HepG2 (cell line): ENCODE measurements at regions not wholly inside any gene's neighbourhood (a gene's known extent, or its start where the extent isn't known, plus 50 kb on each side); places are given as distances from the start of the nearest gene placed in this dataset.

Experiments used
- ATAC-seq: fragments of 200-7000 bp; cut with Tn5 transposase; 3 replicates; pipeline ENCODE4 v1.9.1; 2020; ENCODE audit warnings: mild to moderate bottlenecking, moderate library complexity
- BruUV-seq: library from RNA; stranded (reverse); fragments of 400-500 nt; replicated peaks from 2 replicates; lab custom pipeline; 2021; lab: Mats Ljungman, UMichigan
- CTCF ChIA-PET: fragments of 300-600 bp; formaldehyde crosslinking; extraction: SDS; loops from one replicate; lab custom pipeline; 2021; ENCODE audit warnings: low total read pairs, inconsistent platforms, low intra/inter-chr PET ratio; lab: Yijun Ruan, JAX
- POLR2A ChIA-PET: fragments of 350-600 bp; sonication (Branson Sonifier 250); formaldehyde crosslinking; loops from one replicate; lab custom pipeline; 2020; ENCODE audit warnings: antibody characterized with exemption, inconsistent platforms; lab: Yijun Ruan, JAX
- DNase-seq: peaks from one replicate; pipeline ENCODE4 v3.0.0-alpha.2; 2015; ENCODE audit warnings: low spot score
- FAIRE-seq: peaks from 3 replicates; lab custom pipeline; 2011; peaks lifted over from hg19 to GRCh38; lab: Jason Lieb, UNC
- H2AFZ ChIP-seq: one replicate; pipeline ENCODE4 v1.6.1; 2011; ENCODE audit warnings: low read length, inconsistent platforms
- H3K27ac ChIP-seq: fragments of 300-600 bp; 3 replicates; pipeline ENCODE4 v1.8.0; 2011; ENCODE audit warnings: mixed run types, mild to moderate bottlenecking, mixed read lengths, low read length, inconsistent platforms; ENCODE audit not compliant: insufficient read depth; ENCODE audit errors: extremely low read length
- H3K27me3 ChIP-seq, 2 experiments: fragments of 200-600 bp in 1 of 2; 2 replicates in 1 of 2; 3 replicates in 1 of 2; pipeline versions ENCODE4 v1.6.0 to v1.8.0; 2011; ENCODE audit warnings: low read length in 2 of 2, mild to moderate bottlenecking in 2 of 2, moderate library complexity in 2 of 2, inconsistent platforms in 1 of 2; ENCODE audit not compliant: insufficient read depth in 2 of 2, control insufficient read depth in 1 of 2
- H3K36me3 ChIP-seq, 2 experiments: fragments of 200-600 bp in 1 of 2; replicated peaks in 1 of 2; 2 replicates in 1 of 2; 3 replicates in 1 of 2; pipeline versions ENCODE4 v1.5.1 to v1.8.0; 2011; ENCODE audit warnings: low read length in 2 of 2, inconsistent platforms in 1 of 2; ENCODE audit not compliant: insufficient read depth in 2 of 2, control insufficient read depth in 1 of 2
- H3K4me1 ChIP-seq: 2 replicates; pipeline ENCODE4 v1.5.1; 2012; ENCODE audit warnings: low read length, inconsistent platforms; ENCODE audit not compliant: insufficient read depth
- H3K4me2 ChIP-seq: 2 replicates; pipeline ENCODE4 v1.6.0; 2011; ENCODE audit warnings: low read depth, low read length, inconsistent platforms
- H3K4me3 ChIP-seq, 3 experiments: fragments of 200-600 bp in 1 of 3; sonication (generic), shearing (Covaris generic) in 1 of 3; replicated peaks in 1 of 3; 2 replicates each; pipeline ENCODE4 v1.5.1; 2011 to 2016; ENCODE audit warnings: low read length in 3 of 3, inconsistent platforms in 2 of 3, low read depth in 2 of 3, mild to moderate bottlenecking in 2 of 3, control low read depth in 1 of 3, mixed read lengths in 1 of 3; ENCODE audit not compliant: insufficient read depth in 1 of 3
- H3K79me2 ChIP-seq: one replicate; pipeline ENCODE4 v1.6.1; 2011; ENCODE audit warnings: low read length, inconsistent platforms; ENCODE audit not compliant: insufficient read depth
- H3K9ac ChIP-seq: 2 replicates; pipeline ENCODE4 v1.6.0; 2011; ENCODE audit warnings: mild to moderate bottlenecking, low read depth, low read length, inconsistent platforms; ENCODE audit not compliant: insufficient read depth
- H3K9me3 ChIP-seq: 2 replicates; pipeline ENCODE4 v1.5.1; 2012; ENCODE audit warnings: mild to moderate bottlenecking, low read length
- H4K20me1 ChIP-seq: 2 replicates; pipeline ENCODE4 v1.6.0; 2011; ENCODE audit warnings: inconsistent platforms, mild to moderate bottlenecking, low read length, moderate library complexity; ENCODE audit not compliant: insufficient read depth
- ATF2 ChIP-seq: sonication (generic); formaldehyde crosslinking; IDR thresholded peaks from 2 replicates; pipeline ENCODE4 v1.4.0; 2020; ENCODE audit warnings: missing genetic modification reagents
- PRDM10 ChIP-seq: sonication (generic); formaldehyde crosslinking; IDR thresholded peaks from 2 replicates; pipeline ENCODE4 v1.4.0; 2020; ENCODE audit warnings: low read depth, missing genetic modification reagents
- USF2 ChIP-seq, 2 experiments: sonication (generic) in 1 of 2; formaldehyde crosslinking in 1 of 2; IDR thresholded peaks; 2 replicates each; pipeline versions ENCODE4 v1.5.1 to v1.6.1; 2011 to 2020; ENCODE audit warnings: borderline replicate concordance in 1 of 2, low read depth in 1 of 2, low read length in 1 of 2, mild to moderate bottlenecking in 1 of 2, missing genetic modification reagents in 1 of 2, moderate library complexity in 1 of 2
- ZIK1 ChIP-seq: sonication (generic); formaldehyde crosslinking; IDR thresholded peaks from 2 replicates; pipeline ENCODE4 v1.5.0; 2020; ENCODE audit warnings: mild to moderate bottlenecking, low read depth, missing genetic modification reagents, borderline replicate concordance
- ZNF160 ChIP-seq: sonication (generic); formaldehyde crosslinking; IDR thresholded peaks from 2 replicates; pipeline ENCODE4 v1.8.0; 2022; ENCODE audit warnings: mild to moderate bottlenecking, inconsistent platforms, missing genetic modification reagents
- ZNF180 ChIP-seq: sonication (generic); formaldehyde crosslinking; IDR thresholded peaks from 2 replicates; pipeline ENCODE4 v1.4.0; 2020; ENCODE audit warnings: low read depth, missing genetic modification reagents, borderline replicate concordance
- ZNF331 ChIP-seq: sonication (generic); formaldehyde crosslinking; IDR thresholded peaks from 2 replicates; pipeline ENCODE4 v1.4.0; 2020; ENCODE audit warnings: missing genetic modification reagents
- ZNF382 ChIP-seq: sonication (generic); formaldehyde crosslinking; IDR thresholded peaks from 2 replicates; pipeline ENCODE4 v1.5.0; 2020; ENCODE audit warnings: missing genetic modification reagents, mild to moderate bottlenecking, borderline replicate concordance
- ZNF792 ChIP-seq: IDR thresholded peaks from 2 replicates; pipeline ENCODE4 v1.6.1; 2016
- WGBS: methylation state at CpG from one replicate; pipeline ENCODE4 v1.1.6; 2017; ENCODE audit warnings: low lambda C conversion rate; 5-methylcytosine and 5-hydroxymethylcytosine counted together
- in situ Hi-C: cut with HindIII; loops from 2 replicates; pipeline ENCODE4 v1.10.0; 2017; ENCODE audit warnings: low pct_unique_long_range_greater_than_20kb; ENCODE audit not compliant: extremely low pct_ligation_motif_present
- intact Hi-C: fragments of 100-400 bp; cut with micrococcal nuclease; formaldehyde crosslinking; loops from one replicate; pipeline ENCODE4 v1.10.0; 2022; ENCODE audit not compliant: unreplicated experiment
- TF ChIP-seq, protein P1 (sequence below): sonication (generic); formaldehyde crosslinking; IDR thresholded peaks from 2 replicates; pipeline ENCODE4; 2020; ENCODE audit warnings: missing genetic modification reagents, mild to moderate bottlenecking, borderline replicate concordance

- TF ChIP-seq ZIK1 (CRISPR knock-in tag) = no peak
- no peak for TF ChIP-seq ZNF180 (CRISPR knock-in tag)
- no peak for TF ChIP-seq ZNF331 (CRISPR knock-in tag)
Observed at GRCh38 chr6:98717322-98717877, 117.0 kb upstream of the POU3F2 start (continued).

- DNase-seq (no peak), ATAC-seq (no peak), FAIRE-seq (no peak)
- Histone ChIP-seq H3K27me3 (no peaks in the 10 kb centered on the region), H3K36me3 (no peaks in the 10 kb centered on the region), H3K79me2 (no peaks in the 10 kb centered on the region), H3K4me3 (no peak overlapping the region), H4K20me1 (no peaks in the 10 kb centered on the region), H2AFZ (no peak overlapping the region), H3K27ac (no peak overlapping the region), H3K4me1 (no peaks in the 10 kb centered on the region), H3K9ac (no peak overlapping the region), H3K9me3 (no peaks in the 10 kb centered on the region), H3K4me2 (no peak overlapping the region)
- WGBS = 45% methylated on average over 2 of the region's 2 CpGs
- intact Hi-C loops = no loop called here
- ChIA-PET CTCF (no interaction called here), POLR2A (no interaction called here)
- no peak for TF ChIP-seq ATF2 (CRISPR knock-in tag)
- TF ChIP-seq, protein P1, sequence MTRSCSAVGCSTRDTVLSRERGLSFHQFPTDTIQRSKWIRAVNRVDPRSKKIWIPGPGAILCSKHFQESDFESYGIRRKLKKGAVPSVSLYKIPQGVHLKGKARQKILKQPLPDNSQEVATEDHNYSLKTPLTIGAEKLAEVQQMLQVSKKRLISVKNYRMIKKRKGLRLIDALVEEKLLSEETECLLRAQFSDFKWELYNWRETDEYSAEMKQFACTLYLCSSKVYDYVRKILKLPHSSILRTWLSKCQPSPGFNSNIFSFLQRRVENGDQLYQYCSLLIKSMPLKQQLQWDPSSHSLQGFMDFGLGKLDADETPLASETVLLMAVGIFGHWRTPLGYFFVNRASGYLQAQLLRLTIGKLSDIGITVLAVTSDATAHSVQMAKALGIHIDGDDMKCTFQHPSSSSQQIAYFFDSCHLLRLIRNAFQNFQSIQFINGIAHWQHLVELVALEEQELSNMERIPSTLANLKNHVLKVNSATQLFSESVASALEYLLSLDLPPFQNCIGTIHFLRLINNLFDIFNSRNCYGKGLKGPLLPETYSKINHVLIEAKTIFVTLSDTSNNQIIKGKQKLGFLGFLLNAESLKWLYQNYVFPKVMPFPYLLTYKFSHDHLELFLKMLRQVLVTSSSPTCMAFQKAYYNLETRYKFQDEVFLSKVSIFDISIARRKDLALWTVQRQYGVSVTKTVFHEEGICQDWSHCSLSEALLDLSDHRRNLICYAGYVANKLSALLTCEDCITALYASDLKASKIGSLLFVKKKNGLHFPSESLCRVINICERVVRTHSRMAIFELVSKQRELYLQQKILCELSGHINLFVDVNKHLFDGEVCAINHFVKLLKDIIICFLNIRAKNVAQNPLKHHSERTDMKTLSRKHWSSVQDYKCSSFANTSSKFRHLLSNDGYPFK (CRISPR knock-in tag) = no peak
- TF ChIP-seq ZNF160 = no peak
- TF ChIP-seq PRDM10 (CRISPR knock-in tag) = no peak
- TF ChIP-seq ZNF382 (CRISPR knock-in tag) = no peak
- no peak for TF ChIP-seq USF2 (IDR thresholded peaks at IDR 0.05; ENCODE audit: low read depth, low read length)
- no peak for TF ChIP-seq USF2 (CRISPR knock-in tag; IDR thresholded peaks at IDR 0.05; ENCODE audit: borderline replicate concordance)
- no peak for TF ChIP-seq ZNF792
- in situ Hi-C loops = no loop called here
- no TSS peak for BruUV-seq
Observed at GRCh38 chr6:98717988-98718387, 116.4 kb upstream of the POU3F2 start.
